ENCODE measurements at regions not wholly inside any gene's neighbourhood (a gene's known extent, or its start where the extent isn't known, plus 50 kb on each side); places are given as distances from the start of the nearest gene placed in this dataset.

GRCh38 chr15:95401587-95401986 lies 928.9 kb upstream of the NR2F2 start:
- H3K36me3 ChIP-seq (ENCODE audit: insufficient read depth): no peaks in the 10 kb centered on the region
- no peak overlapping the region for H3K4me3 ChIP-seq
- H3F3A ChIP-seq (replicated peaks; ENCODE audit: low read depth): no peaks in the 10 kb centered on the region
- H3K27me3 Mint-ChIP-seq (ENCODE audit: insufficient read depth, low read depth, poor library complexity): no peaks in the 10 kb centered on the region
- ATAC-seq (no peak), DNase-seq (ENCODE audit: low spot score) (no peak)
- H3K4me1 ChIP-seq (ENCODE audit: insufficient read depth): no peaks in the 10 kb centered on the region
- H3K4me1 Mint-ChIP-seq: no peaks in the 10 kb centered on the region
- peaks cover 11% of the 10 kb centered on the region; the same call in 1 of the 2 replicates for H3K9me2 ChIP-seq (ENCODE audit: insufficient read depth)
- TF ChIP-seq CREB1 (CRISPR knock-in tag; IDR thresholded peaks at IDR 0.05; ENCODE audit: low read depth): no peak
- no peak for TF ChIP-seq ZNF462 (CRISPR knock-in tag; IDR thresholded peaks at IDR 0.05)
- TF ChIP-seq ETS1 (IDR thresholded peaks at IDR 0.05): no peak
- no peak for TF ChIP-seq ZNF114 (CRISPR knock-in tag; IDR thresholded peaks at IDR 0.05)
- TF ChIP-seq STAT1 (IDR thresholded peaks at IDR 0.05; ENCODE audit: unreplicated experiment): no peak
- no peak for TF ChIP-seq EZH2 (IDR thresholded peaks at IDR 0.05; ENCODE audit: low read depth, unreplicated experiment)
- TF ChIP-seq JUNB (IDR thresholded peaks at IDR 0.05; ENCODE audit: unreplicated experiment): no peak
- TF ChIP-seq POLR2AphosphoS5 (IDR thresholded peaks at IDR 0.05; ENCODE audit: low read depth): no peak
- TF ChIP-seq ZNF331 (CRISPR knock-in tag; IDR thresholded peaks at IDR 0.05; ENCODE audit: low read depth): no peak
- no peak for TF ChIP-seq NANOG (IDR thresholded peaks at IDR 0.05; ENCODE audit: borderline replicate concordance)
- no peak for TF ChIP-seq CTCF (conservative IDR thresholded peaks at IDR 0.05; ENCODE audit: low read depth in 2 of 2)
- TF ChIP-seq EZH2phosphoT487 (IDR thresholded peaks at IDR 0.05; ENCODE audit: unreplicated experiment): no peak
- TF ChIP-seq REST (IDR thresholded peaks at IDR 0.05; ENCODE audit: unreplicated experiment): no peak
- no peaks in the 10 kb centered on the region for H4K20me1 ChIP-seq (replicated peaks; ENCODE audit: insufficient read depth)
- H3K27me3 ChIP-seq (ENCODE audit: insufficient read depth): no peaks in the 10 kb centered on the region
- no peak overlapping the region for H3K4me3 Mint-ChIP-seq
- H3K36me3 Mint-ChIP-seq (ENCODE audit: low read depth): no peaks in the 10 kb centered on the region
- H3K4me2 ChIP-seq: no peak overlapping the region
- H3K27ac ChIP-seq (ENCODE audit: low read depth): no peak overlapping the region
- H3K9me3 Mint-ChIP-seq: no peaks in the 10 kb centered on the region; the same call in 2 of the 3 replicates
- H3K27ac Mint-ChIP-seq: no peak overlapping the region
- H3K79me2 ChIP-seq (replicated peaks; ENCODE audit: insufficient read depth): no peaks in the 10 kb centered on the region
- no peak overlapping the region for H2AFZ ChIP-seq
